ENCODE measurements at regions not wholly inside any gene's neighbourhood (a gene's known extent, or its start where the extent isn't known, plus 50 kb on each side); places are given as distances from the start of the nearest gene placed in this dataset.

GRCh38 chrX:42077675-42078074 lies 154.3 kb upstream of the CASK start:
- TF ChIP-seq CTCF (IDR thresholded peaks at IDR 0.05) (no peak), POLR2AphosphoS5 (IDR thresholded peaks at IDR 0.05) (no peak), POLR2A (IDR thresholded peaks at IDR 0.05) (no peak), EP300 (IDR thresholded peaks at IDR 0.05) (no peak)
